HCT116 (cell line): ENCODE measurements at regions not wholly inside any gene's neighbourhood (a gene's known extent, or its start where the extent isn't known, plus 50 kb on each side); places are given as distances from the start of the nearest gene placed in this dataset.

Source experiments
- ATAC-seq: fragments of 200-7000 bp; cut with Tn5 transposase; 2 replicates; pipeline ENCODE4 v1.9.1; 2020; ENCODE audit warnings: mild to moderate bottlenecking, moderate library complexity
- BruUV-seq: library from RNA; stranded (reverse); fragments of 400-500 nt; replicated peaks from 2 replicates; lab custom pipeline; 2021; lab: Mats Ljungman, UMichigan
- CTCF ChIA-PET: fragments of 300-600 bp; sonication (Branson Sonifier 250); formaldehyde crosslinking; loops from one replicate; lab custom pipeline; 2021; ENCODE audit warnings: antibody characterized with exemption; lab: Charles Lee
- POLR2A ChIA-PET: fragments of 300-600, 350-600 bp; sonication (Branson Sonifier 250); formaldehyde crosslinking; loops from one replicate; lab custom pipeline; 2021; ENCODE audit warnings: antibody characterized with exemption; lab: Charles Lee
- RAD21 ChIA-PET, 2 experiments: fragments of 300-600 bp; sonication (Branson Sonifier 250); formaldehyde crosslinking; loops; one replicate each; lab custom pipeline; 2023; ENCODE audit warnings: low total read pairs in 2 of 2; ENCODE audit not compliant: uncharacterized antibody in 2 of 2, unreplicated experiment in 2 of 2, low non-redundant PET in 1 of 2; lab: Charles Lee
- DNase-seq: peaks from one replicate; pipeline ENCODE4 v3.0.0-alpha.2; 2010; ENCODE audit warnings: low read depth, low spot score
- H2AFZ ChIP-seq: fragments of 200-600 bp; shearing (Covaris generic), sonication (generic); 2 replicates; pipeline ENCODE4 v1.6.1; 2017; ENCODE audit warnings: low read depth, mixed run types, mixed read lengths, antibody characterized with exemption, low read length; ENCODE audit not compliant: poor library complexity, severe bottlenecking
- H3K27ac ChIP-seq: 2 replicates; pipeline ENCODE4 v1.5.1; 2012; ENCODE audit warnings: low read depth, low read length
- H3K27me3 ChIP-seq: fragments of 200-600 bp; sonication (generic); 2 replicates; pipeline ENCODE4 v1.6.1; 2016; ENCODE audit warnings: mixed run types, low read length, mixed read lengths; ENCODE audit not compliant: insufficient read depth
- H3K36me3 ChIP-seq, 2 experiments: fragments of 200-500 bp in 1 of 2; fragments of 200-600 bp in 1 of 2; sonication (Bioruptor generic) in 1 of 2; sonication (generic) in 1 of 2; 2 replicates each; pipeline versions ENCODE4 v1.5.1 to v1.6.1; 2014 to 2016; ENCODE audit warnings: low read length in 2 of 2, inconsistent platforms in 1 of 2, mixed read lengths in 1 of 2, mixed run types in 1 of 2; ENCODE audit not compliant: insufficient read depth in 2 of 2, control insufficient read depth in 1 of 2
- H3K4me1 ChIP-seq, 2 experiments: fragments of 200-600 bp in 1 of 2; sonication (generic) in 1 of 2; 2 replicates each; pipeline versions ENCODE4 v1.5.1 to v1.6.1; 2012 to 2017; ENCODE audit warnings: low read length in 2 of 2, inconsistent platforms in 1 of 2, mild to moderate bottlenecking in 1 of 2, mixed read lengths in 1 of 2, mixed run types in 1 of 2, moderate library complexity in 1 of 2; ENCODE audit not compliant: insufficient read depth in 2 of 2, control insufficient read depth in 1 of 2
- H3K4me2 ChIP-seq: fragments of 200-600 bp; sonication (generic); 2 replicates; pipeline ENCODE4 v1.6.1; 2017; ENCODE audit warnings: mixed run types, low read length, mixed read lengths
- H3K4me3 ChIP-seq, 2 experiments: fragments of 200-600 bp in 1 of 2; sonication (generic) in 1 of 2; replicated peaks in 1 of 2; 2 replicates each; pipeline ENCODE4 v1.5.1; 2011 to 2016; ENCODE audit warnings: low read length in 2 of 2, control low read depth in 1 of 2, low read depth in 1 of 2, mild to moderate bottlenecking in 1 of 2, mixed read lengths in 1 of 2, mixed run types in 1 of 2
- H3K79me2 ChIP-seq: fragments of 200-600 bp; sonication (generic); 2 replicates; pipeline ENCODE4 v1.6.1; 2017; ENCODE audit warnings: mild to moderate bottlenecking, mixed run types, low read length, moderate library complexity, mixed read lengths; ENCODE audit not compliant: insufficient read depth
- H3K9ac ChIP-seq: fragments of 200-600 bp; sonication (generic); 2 replicates; pipeline ENCODE4 v1.6.1; 2016; ENCODE audit warnings: low read length, mixed read lengths
- H3K9me2 ChIP-seq: fragments of 200-600 bp; sonication (generic), shearing (Covaris generic); 2 replicates; pipeline ENCODE4 v1.6.1; 2017; ENCODE audit warnings: mixed run types, mild to moderate bottlenecking, moderate library complexity; ENCODE audit not compliant: insufficient read depth
- H3K9me3 ChIP-seq, 2 experiments: fragments of 200-500 bp in 1 of 2; fragments of 200-600 bp in 1 of 2; sonication (Bioruptor generic) in 1 of 2; sonication (generic) in 1 of 2; 2 replicates each; pipeline ENCODE4 v1.6.1; 2014 to 2017; ENCODE audit warnings: low read length in 2 of 2, mixed read lengths in 2 of 2, inconsistent platforms in 1 of 2, low read depth in 1 of 2, mild to moderate bottlenecking in 1 of 2, mixed run types in 1 of 2, moderate library complexity in 1 of 2; ENCODE audit not compliant: control insufficient read depth in 1 of 2, insufficient read depth in 1 of 2
- H4K20me1 ChIP-seq: fragments of 200-600 bp; sonication (generic), shearing (Covaris generic); 2 replicates; pipeline ENCODE4 v1.6.1; 2017; ENCODE audit warnings: mixed run types, mild to moderate bottlenecking, moderate library complexity; ENCODE audit not compliant: insufficient read depth
- CBX3 ChIP-seq: IDR thresholded peaks from 2 replicates; pipeline ENCODE4 v1.6.1; 2012; ENCODE audit warnings: low read depth
- CTCF ChIP-seq, 3 experiments: fragments of 200-600 bp in 1 of 3; sonication (generic) in 1 of 3; IDR thresholded peaks in 2 of 3; conservative IDR thresholded peaks in 1 of 3; 2 replicates each; pipeline ENCODE4 v1.5.1; 2012 to 2017; ENCODE audit warnings: low read depth in 2 of 3, low read length in 2 of 3, antibody characterized with exemption in 1 of 3, borderline replicate concordance in 1 of 3, control low read depth in 1 of 3, mild to moderate bottlenecking in 1 of 3, mixed read lengths in 1 of 3, mixed run types in 1 of 3, moderate library complexity in 1 of 3; ENCODE audit not compliant: insufficient read depth in 1 of 3
- ELF1 ChIP-seq: IDR thresholded peaks from 2 replicates; pipeline ENCODE4 v1.6.1; 2012; ENCODE audit warnings: low read depth, borderline replicate concordance
- EZH2phosphoT487 ChIP-seq: fragments of 200-600 bp; IDR thresholded peaks from 2 replicates; pipeline ENCODE4 v1.6.1; 2018; ENCODE audit warnings: antibody characterized with exemption, borderline replicate concordance
- FOSL1 ChIP-seq: IDR thresholded peaks from 2 replicates; pipeline ENCODE4 v1.6.1; 2012; ENCODE audit warnings: low read depth
- JUND ChIP-seq: IDR thresholded peaks from 2 replicates; pipeline ENCODE4 v1.6.1; 2012
- MAX ChIP-seq: IDR thresholded peaks from 2 replicates; pipeline ENCODE4 v1.6.1; 2012
- POLR2A ChIP-seq: IDR thresholded peaks from 2 replicates; pipeline ENCODE4 v1.7.0; 2011; ENCODE audit warnings: borderline replicate concordance; ENCODE audit not compliant: insufficient read depth, insufficient read length; ENCODE audit errors: extremely low read depth
- RAD21 ChIP-seq: IDR thresholded peaks from 2 replicates; pipeline ENCODE4 v1.6.1; 2012; ENCODE audit warnings: low read depth, mild to moderate bottlenecking
- REST ChIP-seq: IDR thresholded peaks from 2 replicates; pipeline ENCODE4 v1.6.1; 2012; ENCODE audit warnings: low read depth
- SIN3A ChIP-seq: IDR thresholded peaks from 2 replicates; pipeline ENCODE4 v1.6.1; 2012; ENCODE audit warnings: low read depth
- SP1 ChIP-seq: IDR thresholded peaks from 2 replicates; pipeline ENCODE4 v1.6.1; 2012; ENCODE audit warnings: low read depth
- YY1 ChIP-seq: IDR thresholded peaks from 2 replicates; pipeline ENCODE4 v1.6.1; 2011; ENCODE audit warnings: low read length, low read depth, moderate library complexity, mild to moderate bottlenecking; ENCODE audit not compliant: insufficient replicate concordance; ENCODE audit errors: extremely low read depth
- ZBTB33 ChIP-seq: IDR thresholded peaks from 2 replicates; pipeline ENCODE4 v1.6.1; 2011; ENCODE audit warnings: mild to moderate bottlenecking, low read length, moderate library complexity; ENCODE audit not compliant: insufficient replicate concordance; ENCODE audit errors: extremely low read depth
- ZFX ChIP-seq: fragments of 450-650 bp; IDR thresholded peaks from 2 replicates; pipeline ENCODE4 v1.6.1; 2017
- ZNF274 ChIP-seq: fragments of 200-500 bp; sonication (Bioruptor generic); IDR thresholded peaks from 2 replicates; pipeline ENCODE4 v1.6.1; 2014; ENCODE audit warnings: mild to moderate bottlenecking, low read depth, low read length, inconsistent platforms
- intact Hi-C: fragments of 100-400 bp; cut with micrococcal nuclease; formaldehyde crosslinking; loops from 2 replicates; pipeline ENCODE4 v1.10.0; 2022

- no peaks in the 10 kb centered on the region for H3K79me2 ChIP-seq
- no peaks in the 10 kb centered on the region for H3K9me3 ChIP-seq
- BruUV-seq = no TSS peak
- CTCF ChIA-PET = no interaction called here
- no peak overlapping the region for H3K4me3 ChIP-seq
- H2AFZ ChIP-seq = no peak overlapping the region
- H3K4me1 ChIP-seq = no peaks in the 10 kb centered on the region
- H3K27me3 ChIP-seq = no peaks in the 10 kb centered on the region
- intact Hi-C loops = no loop called here
- RAD21 ChIA-PET = no interaction called here
- no peak for ATAC-seq
- no peaks in the 10 kb centered on the region for H3K9me2 ChIP-seq
- H3K9ac ChIP-seq = no peak overlapping the region
- H3K36me3 ChIP-seq = no peaks in the 10 kb centered on the region
- no peak for DNase-seq
- POLR2A ChIA-PET = no interaction called here
- TF ChIP-seq MAX = no peak
- no peak for TF ChIP-seq ZBTB33
- TF ChIP-seq YY1 = no peak
- no peak for TF ChIP-seq ZNF274
- TF ChIP-seq SP1 = no peak
- TF ChIP-seq EZH2phosphoT487 = no peak
- no peak for TF ChIP-seq FOSL1
- no peak for TF ChIP-seq ELF1
- no peak for TF ChIP-seq CBX3
- no peak for TF ChIP-seq ZFX
- TF ChIP-seq RAD21 = no peak
- TF ChIP-seq REST = no peak
- no peak for TF ChIP-seq CTCF (IDR thresholded peaks at IDR 0.05 in 2 of 3, conservative IDR thresholded peaks at IDR 0.05 in 1 of 3; ENCODE audit: borderline replicate concordance in 1 of 3, insufficient read depth in 1 of 3, low read depth in 2 of 3, low read length in 2 of 3)
- no peak for TF ChIP-seq SIN3A
- TF ChIP-seq POLR2A = no peak
- TF ChIP-seq JUND = no peak
- no peak overlapping the region for H3K27ac ChIP-seq
- H4K20me1 ChIP-seq = no peaks in the 10 kb centered on the region
- no peak overlapping the region for H3K4me2 ChIP-seq
Observed at GRCh38 chr16:76835339-76835738, 355.7 kb upstream of the MON1B start.
